ENCODE measurements at regions not wholly inside any gene's neighbourhood (a gene's known extent, or its start where the extent isn't known, plus 50 kb on each side); places are given as distances from the start of the nearest gene placed in this dataset.

GRCh38 chr1:47650205-47650604 lies 212.4 kb downstream of the FOXD2 start:
- TF ChIP-seq, protein P1, sequence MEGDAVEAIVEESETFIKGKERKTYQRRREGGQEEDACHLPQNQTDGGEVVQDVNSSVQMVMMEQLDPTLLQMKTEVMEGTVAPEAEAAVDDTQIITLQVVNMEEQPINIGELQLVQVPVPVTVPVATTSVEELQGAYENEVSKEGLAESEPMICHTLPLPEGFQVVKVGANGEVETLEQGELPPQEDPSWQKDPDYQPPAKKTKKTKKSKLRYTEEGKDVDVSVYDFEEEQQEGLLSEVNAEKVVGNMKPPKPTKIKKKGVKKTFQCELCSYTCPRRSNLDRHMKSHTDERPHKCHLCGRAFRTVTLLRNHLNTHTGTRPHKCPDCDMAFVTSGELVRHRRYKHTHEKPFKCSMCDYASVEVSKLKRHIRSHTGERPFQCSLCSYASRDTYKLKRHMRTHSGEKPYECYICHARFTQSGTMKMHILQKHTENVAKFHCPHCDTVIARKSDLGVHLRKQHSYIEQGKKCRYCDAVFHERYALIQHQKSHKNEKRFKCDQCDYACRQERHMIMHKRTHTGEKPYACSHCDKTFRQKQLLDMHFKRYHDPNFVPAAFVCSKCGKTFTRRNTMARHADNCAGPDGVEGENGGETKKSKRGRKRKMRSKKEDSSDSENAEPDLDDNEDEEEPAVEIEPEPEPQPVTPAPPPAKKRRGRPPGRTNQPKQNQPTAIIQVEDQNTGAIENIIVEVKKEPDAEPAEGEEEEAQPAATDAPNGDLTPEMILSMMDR (IDR thresholded peaks at IDR 0.05): no peak
- TF ChIP-seq POLR2AphosphoS5 (IDR thresholded peaks at IDR 0.05) (no peak), POLR2A (IDR thresholded peaks at IDR 0.05) (no peak), EP300 (IDR thresholded peaks at IDR 0.05) (no peak)

All from suprapubic skin (tissue), 4 donors.